GM12875 (cell line): ENCODE measurements at regions not wholly inside any gene's neighbourhood (a gene's known extent, or its start where the extent isn't known, plus 50 kb on each side); places are given as distances from the start of the nearest gene placed in this dataset.
"Not testable (repeated sequence)": the region's sequence is repeated elsewhere in the genome, so short reads cannot be mapped to it uniquely, and the experiment has no call there.

Source experiments
- H3K4me3 ChIP-seq: one replicate; pipeline ENCODE4 v1.5.1; 2011; ENCODE audit warnings: low read depth, low read length, control low read depth
- CTCF ChIP-seq: IDR thresholded peaks from 2 replicates; pipeline ENCODE4 v1.5.1; 2011; ENCODE audit warnings: low read depth, mild to moderate bottlenecking, control low read depth, inconsistent platforms, low read length, moderate library complexity, borderline replicate concordance; ENCODE audit not compliant: insufficient read depth

- H3K4me3 ChIP-seq: no peak overlapping the region
- no peak for TF ChIP-seq CTCF
Observed at GRCh38 chr22:23495614-23496444, 84.3 kb downstream of the IGLL1 start.

GRCh38 chr22:23494930-23495266, 85.2 kb downstream of the IGLL1 start:
- no peak overlapping the region for H3K4me3 ChIP-seq
- no peak for TF ChIP-seq CTCF

GRCh38 chr22:23485490-23485889, 94.6 kb downstream of the IGLL1 start:
- TF ChIP-seq CTCF: no peak
- H3K4me3 ChIP-seq: no peak overlapping the region

- no peak for TF ChIP-seq CTCF
- H3K4me3 ChIP-seq: no peak overlapping the region
Observed at GRCh38 chr22:23484651-23485050, 95.4 kb downstream of the IGLL1 start.

- TF ChIP-seq CTCF: no peak
Observed at GRCh38 chr22:23481369-23481768, 98.7 kb downstream of the IGLL1 start.

GRCh38 chr22:23478175-23478574, 101.9 kb downstream of the IGLL1 start:
- no peak for TF ChIP-seq CTCF
- H3K4me3 ChIP-seq: no peak overlapping the region

More at GRCh38 chr22:23481369-23481768, 98.7 kb downstream of the IGLL1 start:
- H3K4me3 ChIP-seq: no peak overlapping the region

- not testable (repeated sequence) for H3K4me3 ChIP-seq
Observed at GRCh38 chr22:23474531-23474930, 105.6 kb downstream of the IGLL1 start.
